OCI-LY1 (cell line): ENCODE measurements at regions not wholly inside any gene's neighbourhood (a gene's known extent, or its start where the extent isn't known, plus 50 kb on each side); places are given as distances from the start of the nearest gene placed in this dataset.

ENCODE experiments used
- EZH2 ChIP-seq: fragments of 200-600 bp; sonication (generic), shearing (Covaris generic); IDR thresholded peaks from 2 replicates; pipeline ENCODE4 v1.8.0; 2017; ENCODE audit warnings: borderline replicate concordance, mixed run types, mild to moderate bottlenecking, antibody characterized with exemption, low read length, moderate library complexity, mixed read lengths
- TF ChIP-seq, protein P1 (sequence below): fragments of 200-600 bp; sonication (generic), shearing (Covaris generic); IDR thresholded peaks from 2 replicates; pipeline ENCODE4 v1.5.1; 2017; ENCODE audit warnings: mild to moderate bottlenecking, antibody characterized with exemption, low read length, moderate library complexity, mixed read lengths

DNA sequence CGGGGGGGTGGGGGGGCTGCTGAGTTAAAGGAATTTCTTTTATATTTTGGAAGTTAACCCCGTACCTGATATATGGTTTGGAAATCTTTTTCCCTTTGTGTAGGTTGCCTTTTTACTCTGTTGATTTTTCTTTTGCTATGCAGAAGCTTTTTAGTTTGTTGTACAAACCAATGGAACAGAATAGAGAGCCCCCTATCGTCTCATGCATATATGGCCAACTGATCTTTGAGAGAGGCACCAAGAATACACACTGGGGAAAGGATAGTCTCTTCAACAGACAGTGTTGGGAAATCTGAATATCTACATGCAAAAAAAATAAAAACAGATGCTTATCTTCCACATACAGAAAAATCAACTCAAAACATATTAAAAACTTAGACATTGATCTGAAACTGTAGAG is 647.8 kb upstream of the KLHL29 start:
- no peak for TF ChIP-seq EZH2
- TF ChIP-seq, protein P1, sequence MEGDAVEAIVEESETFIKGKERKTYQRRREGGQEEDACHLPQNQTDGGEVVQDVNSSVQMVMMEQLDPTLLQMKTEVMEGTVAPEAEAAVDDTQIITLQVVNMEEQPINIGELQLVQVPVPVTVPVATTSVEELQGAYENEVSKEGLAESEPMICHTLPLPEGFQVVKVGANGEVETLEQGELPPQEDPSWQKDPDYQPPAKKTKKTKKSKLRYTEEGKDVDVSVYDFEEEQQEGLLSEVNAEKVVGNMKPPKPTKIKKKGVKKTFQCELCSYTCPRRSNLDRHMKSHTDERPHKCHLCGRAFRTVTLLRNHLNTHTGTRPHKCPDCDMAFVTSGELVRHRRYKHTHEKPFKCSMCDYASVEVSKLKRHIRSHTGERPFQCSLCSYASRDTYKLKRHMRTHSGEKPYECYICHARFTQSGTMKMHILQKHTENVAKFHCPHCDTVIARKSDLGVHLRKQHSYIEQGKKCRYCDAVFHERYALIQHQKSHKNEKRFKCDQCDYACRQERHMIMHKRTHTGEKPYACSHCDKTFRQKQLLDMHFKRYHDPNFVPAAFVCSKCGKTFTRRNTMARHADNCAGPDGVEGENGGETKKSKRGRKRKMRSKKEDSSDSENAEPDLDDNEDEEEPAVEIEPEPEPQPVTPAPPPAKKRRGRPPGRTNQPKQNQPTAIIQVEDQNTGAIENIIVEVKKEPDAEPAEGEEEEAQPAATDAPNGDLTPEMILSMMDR = peak; percentile 39; the same call in 1 of the 2 replicates
